ENCODE measurements at regions not wholly inside any gene's neighbourhood (a gene's known extent, or its start where the extent isn't known, plus 50 kb on each side); places are given as distances from the start of the nearest gene placed in this dataset.

DNA sequence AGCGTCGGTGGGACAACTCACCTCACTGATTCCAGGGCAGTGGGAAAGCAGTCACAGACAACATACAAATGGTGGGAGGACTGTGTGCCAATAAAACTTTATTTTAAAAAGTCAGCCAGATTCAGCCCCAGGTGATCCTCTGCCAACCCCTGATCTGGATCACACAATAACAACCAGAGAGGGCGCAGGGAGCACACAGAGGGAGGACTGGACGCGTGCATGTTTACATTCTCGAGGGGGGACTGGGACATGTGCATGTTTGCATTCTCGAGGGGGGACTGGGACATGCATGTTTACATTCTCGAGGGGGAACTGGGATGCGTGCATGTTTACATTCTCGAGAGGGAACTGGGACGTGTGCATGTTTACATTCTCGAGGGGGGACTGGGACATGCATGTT lies 209.5 kb downstream of the NDUFA10 start:
- TF ChIP-seq, protein P1, sequence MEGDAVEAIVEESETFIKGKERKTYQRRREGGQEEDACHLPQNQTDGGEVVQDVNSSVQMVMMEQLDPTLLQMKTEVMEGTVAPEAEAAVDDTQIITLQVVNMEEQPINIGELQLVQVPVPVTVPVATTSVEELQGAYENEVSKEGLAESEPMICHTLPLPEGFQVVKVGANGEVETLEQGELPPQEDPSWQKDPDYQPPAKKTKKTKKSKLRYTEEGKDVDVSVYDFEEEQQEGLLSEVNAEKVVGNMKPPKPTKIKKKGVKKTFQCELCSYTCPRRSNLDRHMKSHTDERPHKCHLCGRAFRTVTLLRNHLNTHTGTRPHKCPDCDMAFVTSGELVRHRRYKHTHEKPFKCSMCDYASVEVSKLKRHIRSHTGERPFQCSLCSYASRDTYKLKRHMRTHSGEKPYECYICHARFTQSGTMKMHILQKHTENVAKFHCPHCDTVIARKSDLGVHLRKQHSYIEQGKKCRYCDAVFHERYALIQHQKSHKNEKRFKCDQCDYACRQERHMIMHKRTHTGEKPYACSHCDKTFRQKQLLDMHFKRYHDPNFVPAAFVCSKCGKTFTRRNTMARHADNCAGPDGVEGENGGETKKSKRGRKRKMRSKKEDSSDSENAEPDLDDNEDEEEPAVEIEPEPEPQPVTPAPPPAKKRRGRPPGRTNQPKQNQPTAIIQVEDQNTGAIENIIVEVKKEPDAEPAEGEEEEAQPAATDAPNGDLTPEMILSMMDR (IDR thresholded peaks at IDR 0.05), result no peak
- no peak for TF ChIP-seq ZFX (IDR thresholded peaks at IDR 0.05; ENCODE audit: borderline replicate concordance)

Data from 22Rv1 (cell line).